HG03175 (cell line): ENCODE measurements at regions not wholly inside any gene's neighbourhood (a gene's known extent, or its start where the extent isn't known, plus 50 kb on each side); places are given as distances from the start of the nearest gene placed in this dataset.

Experiments
- ATAC-seq: cut with Tn5 transposase; IDR thresholded peaks from one replicate; pipeline ENCODE4 v1.9.1; 2021; ENCODE audit warnings: mild to moderate bottlenecking, moderate library complexity; ENCODE audit not compliant: unreplicated experiment

- no peak for ATAC-seq
Observed at GRCh38 chr4:14581741-14582140, 420.5 kb upstream of the CPEB2 start.

GRCh38 chr4:14582677-14583076 is 419.6 kb upstream of the CPEB2 start:
- no peak for ATAC-seq

DNA sequence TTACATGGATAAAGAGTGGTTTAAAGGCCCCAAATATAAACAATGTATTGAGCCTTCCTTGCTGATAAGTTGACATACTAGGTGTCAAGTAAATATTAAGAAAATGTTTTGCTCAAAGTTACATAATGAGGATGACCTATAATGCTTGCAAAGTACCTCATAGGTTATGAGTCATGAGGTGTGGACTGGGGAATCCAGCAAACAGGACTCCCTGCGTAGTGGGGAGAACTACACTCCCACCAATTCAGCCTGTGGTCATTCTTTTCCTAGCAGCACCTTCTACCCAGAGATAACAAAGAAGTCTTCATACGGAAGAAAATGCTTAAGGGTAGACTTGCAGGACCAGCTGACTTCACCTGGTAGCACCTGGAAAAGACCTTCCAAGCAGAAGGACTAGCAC is 418.9 kb upstream of the CPEB2 start:
- ATAC-seq, result no peak

GRCh38 chr4:14583752-14584151 is 418.5 kb upstream of the CPEB2 start:
- ATAC-seq, result no peak

GRCh38 chr4:14592950-14593349 is 409.3 kb upstream of the CPEB2 start:
- no peak for ATAC-seq

GRCh38 chr4:14596028-14596427 is 406.3 kb upstream of the CPEB2 start:
- ATAC-seq, result no peak

- no peak for ATAC-seq
Observed at GRCh38 chr4:14596437-14596836, 405.8 kb upstream of the CPEB2 start.

GRCh38 chr4:14596904-14597303 is 405.4 kb upstream of the CPEB2 start:
- ATAC-seq, result no peak

DNA sequence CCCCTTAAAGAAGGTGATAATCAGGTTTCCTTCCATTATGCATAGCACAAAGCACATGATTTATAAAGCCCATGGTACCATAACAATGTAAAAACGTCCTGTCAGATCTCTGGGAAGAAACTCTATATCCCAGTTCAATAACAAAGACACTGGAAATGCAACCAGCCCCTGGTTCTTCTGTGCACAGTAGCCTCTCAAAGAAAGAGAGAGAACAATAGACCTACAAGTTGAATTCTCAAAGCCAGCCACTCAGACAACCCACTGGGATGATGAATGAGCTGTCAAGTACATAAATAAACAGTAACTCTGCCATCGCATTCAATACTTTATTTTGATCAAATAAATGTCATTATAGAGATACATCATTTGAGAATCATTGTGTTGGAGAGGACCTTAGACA is 400.1 kb upstream of the CPEB2 start:
- no peak for ATAC-seq

GRCh38 chr4:14607001-14607400 is 395.3 kb upstream of the CPEB2 start:
- no peak for ATAC-seq

- no peak for ATAC-seq
Observed at GRCh38 chr4:14607578-14607977, 394.7 kb upstream of the CPEB2 start.

DNA sequence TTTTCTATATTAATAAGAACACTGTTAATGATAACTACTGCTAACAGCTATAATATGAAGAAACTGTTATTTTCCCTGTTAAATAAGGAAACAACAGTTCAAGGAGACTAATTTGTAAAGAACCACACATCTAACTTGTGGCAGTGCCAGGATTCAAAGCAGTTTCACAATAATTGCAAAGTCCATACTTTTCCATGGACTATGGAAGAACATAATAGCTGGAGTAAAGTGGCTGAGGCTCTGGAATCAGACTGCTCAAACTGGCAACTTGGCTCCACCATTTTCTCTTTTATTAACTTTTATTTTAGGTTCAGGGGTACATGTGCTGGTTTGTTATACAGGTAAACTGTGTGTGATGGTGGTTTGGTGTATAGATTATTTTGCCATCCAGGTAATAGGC is 393.7 kb upstream of the CPEB2 start:
- ATAC-seq, result no peak

DNA sequence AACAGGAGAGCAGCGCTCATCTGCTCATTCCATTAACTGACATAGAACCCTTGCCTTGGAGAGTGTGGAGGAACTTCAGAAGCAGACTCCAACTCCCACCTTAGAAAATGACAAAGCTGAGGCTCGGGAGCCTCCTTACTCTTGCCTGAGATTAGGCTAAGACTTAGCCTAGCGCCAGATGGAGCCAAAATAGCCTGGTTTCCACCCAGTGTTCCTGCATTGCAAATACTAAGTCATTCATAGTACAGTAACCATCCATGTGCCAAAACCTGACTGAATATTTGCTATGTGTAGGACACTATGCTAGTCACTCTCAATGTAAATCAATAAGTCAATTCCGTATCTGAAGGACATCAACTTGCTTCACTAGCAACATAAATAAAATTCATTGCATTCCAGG is 387.4 kb upstream of the CPEB2 start:
- no peak for ATAC-seq

DNA sequence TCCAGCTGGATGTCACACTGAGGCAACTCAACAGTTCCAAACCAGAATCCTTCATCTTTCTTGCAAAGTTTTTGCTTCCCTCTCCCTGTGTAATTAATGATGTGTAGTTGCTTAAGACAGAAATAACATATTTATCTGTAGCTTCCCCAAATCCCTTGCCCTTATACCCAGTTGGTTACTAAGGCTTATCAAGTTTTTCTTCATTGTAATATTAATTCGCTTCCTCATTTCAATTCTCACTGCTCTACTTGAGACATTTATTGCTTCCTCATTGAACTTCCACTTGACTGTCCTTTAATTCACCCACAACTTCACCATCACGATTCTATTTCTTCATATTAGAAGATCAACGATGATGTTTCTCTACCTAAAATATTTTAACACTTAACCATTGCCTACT is 386.6 kb upstream of the CPEB2 start:
- ATAC-seq, result no peak

DNA sequence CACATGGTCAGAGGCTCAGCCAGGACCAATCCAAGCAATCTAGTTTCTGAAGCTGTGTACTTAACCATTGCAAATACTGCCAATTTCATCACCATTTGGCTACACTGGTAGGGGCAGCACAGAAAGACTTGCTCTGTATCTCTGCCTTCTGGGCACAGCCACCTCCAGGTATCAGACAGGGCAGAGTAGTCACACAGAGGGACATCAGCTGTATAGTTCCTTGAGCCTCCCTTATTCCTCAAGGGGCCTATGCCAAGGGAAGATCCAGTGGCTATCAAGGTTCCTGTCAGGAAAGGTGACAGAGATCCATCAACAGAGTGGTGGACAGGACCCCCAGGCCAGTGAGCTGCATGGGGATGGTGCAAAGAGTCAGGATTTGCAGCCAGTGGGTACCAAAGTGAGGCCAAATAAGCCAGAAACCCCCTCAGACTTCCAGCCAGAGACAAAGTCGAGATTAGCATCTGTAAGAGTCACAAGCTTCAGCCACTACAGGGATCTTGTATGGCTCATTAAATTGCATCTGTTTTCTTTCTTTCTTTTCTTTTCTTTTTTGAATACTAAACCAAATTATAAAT is 381.6 kb upstream of the CPEB2 start:
- no peak for ATAC-seq

GRCh38 chr4:14621731-14622463 is 380.4 kb upstream of the CPEB2 start:
- ATAC-seq, result no peak

GRCh38 chr4:14627038-14627437 is 375.2 kb upstream of the CPEB2 start:
- ATAC-seq, result no peak

GRCh38 chr4:14631806-14632440 is 370.4 kb upstream of the CPEB2 start:
- no peak for ATAC-seq

DNA sequence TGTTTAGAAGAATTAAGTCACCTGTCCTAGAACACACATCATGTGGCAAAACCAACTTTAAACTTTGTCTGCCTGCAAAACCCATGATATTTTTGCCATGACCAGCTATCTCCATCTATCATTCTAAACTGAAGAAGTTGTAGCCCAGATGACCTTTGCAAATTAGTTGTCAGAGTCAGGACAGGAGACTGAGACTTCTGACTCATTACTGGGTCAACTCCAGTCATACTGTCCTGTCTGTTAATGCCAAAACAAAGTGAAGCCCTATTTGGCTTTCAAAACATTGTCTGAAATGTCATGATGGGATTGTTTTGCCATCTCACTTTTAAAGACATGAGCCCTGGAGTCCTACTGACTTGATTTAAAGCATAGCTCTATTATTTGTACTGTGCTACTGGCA is 365.7 kb upstream of the CPEB2 start:
- ATAC-seq, result no peak

DNA sequence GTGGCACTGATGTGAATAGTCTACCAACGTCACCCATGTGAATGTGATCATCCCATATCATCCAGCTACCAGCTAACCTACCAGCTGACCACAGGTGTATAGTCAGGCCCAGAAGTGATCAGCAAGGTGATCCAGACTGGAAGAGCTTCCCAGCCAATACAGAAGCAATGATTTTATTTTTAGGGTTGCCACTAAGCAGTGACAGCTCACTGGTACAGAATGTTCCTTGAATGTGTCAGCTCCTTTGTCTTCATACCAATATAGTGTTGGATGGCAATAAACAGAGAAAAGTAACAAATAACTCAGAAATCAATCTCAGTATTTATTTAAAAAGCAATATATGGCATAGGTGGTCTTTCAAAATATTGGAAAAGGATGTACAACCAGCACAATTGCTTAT is 361.8 kb upstream of the CPEB2 start:
- ATAC-seq, result no peak

DNA sequence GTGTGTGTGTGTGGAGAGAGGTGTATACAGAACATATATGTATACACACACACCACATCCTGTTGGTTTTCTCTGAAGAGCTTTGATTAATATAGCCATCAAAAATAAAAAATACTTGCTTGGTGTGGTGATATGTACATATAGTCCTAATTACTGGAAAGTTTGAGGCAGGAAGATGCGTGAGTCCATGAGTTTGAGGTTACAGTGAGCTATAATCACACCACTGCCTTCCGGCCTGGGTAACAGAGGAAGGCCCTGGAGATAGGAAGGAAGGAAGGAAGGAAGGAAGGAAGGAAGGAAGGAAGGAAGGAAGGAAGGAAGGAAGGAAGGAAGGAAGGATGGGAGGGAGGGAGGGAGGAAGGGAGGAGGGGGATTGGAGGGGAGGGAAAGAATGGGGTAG is 360.4 kb upstream of the CPEB2 start:
- no peak for ATAC-seq

- ATAC-seq, result no peak
Observed at GRCh38 chr4:14644580-14645282, 357.6 kb upstream of the CPEB2 start.
